Left ventricle myocardium inferior (tissue), 1 donor: ENCODE measurements at regions not wholly inside any gene's neighbourhood (a gene's known extent, or its start where the extent isn't known, plus 50 kb on each side); places are given as distances from the start of the nearest gene placed in this dataset.

ENCODE experiments used
- DNase-seq: peaks from one replicate; pipeline ENCODE4 v3.0.0-alpha.2; 2020
- H3K27ac ChIP-seq: fragments of 200-600 bp; replicated peaks from 2 replicates; pipeline ENCODE4 v1.8.0; 2021
- H3K27me3 ChIP-seq: fragments of 200-600 bp; 2 replicates; pipeline ENCODE4 v1.8.0; 2021; ENCODE audit warnings: low read depth
- H3K36me3 ChIP-seq: fragments of 200-600 bp; 2 replicates; pipeline ENCODE4 v1.8.0; 2021
- H3K4me1 ChIP-seq: fragments of 200-600 bp; 2 replicates; pipeline ENCODE4 v1.8.0; 2021
- H3K4me3 ChIP-seq: fragments of 200-600 bp; 2 replicates; pipeline ENCODE4 v1.8.0; 2021; ENCODE audit warnings: mild to moderate bottlenecking, moderate library complexity
- H3K9me3 ChIP-seq: fragments of 200-600 bp; replicated peaks from 2 replicates; pipeline ENCODE4 v1.8.0; 2021
- intact Hi-C: fragments of 100-400 bp; cut with micrococcal nuclease; formaldehyde crosslinking; loops from one replicate; pipeline ENCODE4 v1.11.0; 2022
- TF ChIP-seq, protein P1 (sequence below): fragments of 200-600 bp; IDR thresholded peaks from 2 replicates; pipeline ENCODE4 v1.8.0; 2021; ENCODE audit warnings: antibody characterized with exemption, mild to moderate bottlenecking, borderline replicate concordance
- donor health status: DM: no; HTN: yes; CAD: no; lungs with severe emphysema.

DNA sequence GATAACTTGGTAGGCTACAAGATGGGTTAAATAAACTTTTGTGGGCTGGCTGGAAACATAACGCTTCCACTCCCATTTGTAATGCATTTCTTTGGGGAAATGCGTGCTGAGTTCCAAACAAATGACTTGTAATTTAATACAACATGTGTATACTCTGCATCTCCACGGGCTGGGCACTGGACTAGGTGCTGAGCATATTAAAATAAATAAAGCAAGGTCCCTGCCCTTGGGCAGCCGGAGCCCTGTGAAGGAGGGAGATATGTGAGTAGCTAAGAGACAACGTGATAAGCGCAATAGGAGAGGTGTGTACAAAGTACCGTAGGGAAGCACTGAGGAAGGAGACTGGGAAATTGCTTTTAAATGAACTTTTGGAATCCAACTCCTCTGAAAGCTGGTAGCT is 147.2 kb upstream of the RBPJ start:
- Histone ChIP-seq H3K36me3 (no peaks in the 10 kb centered on the region), H3K4me1 (peaks cover 9% of the 10 kb centered on the region), H3K4me3 (no peak overlapping the region), H3K27ac (no peak overlapping the region), H3K9me3 (no peaks in the 10 kb centered on the region), H3K27me3 (peaks cover 56% of the 10 kb centered on the region)
- no peak for DNase-seq
- intact Hi-C loops = no loop called here
- TF ChIP-seq, protein P1, sequence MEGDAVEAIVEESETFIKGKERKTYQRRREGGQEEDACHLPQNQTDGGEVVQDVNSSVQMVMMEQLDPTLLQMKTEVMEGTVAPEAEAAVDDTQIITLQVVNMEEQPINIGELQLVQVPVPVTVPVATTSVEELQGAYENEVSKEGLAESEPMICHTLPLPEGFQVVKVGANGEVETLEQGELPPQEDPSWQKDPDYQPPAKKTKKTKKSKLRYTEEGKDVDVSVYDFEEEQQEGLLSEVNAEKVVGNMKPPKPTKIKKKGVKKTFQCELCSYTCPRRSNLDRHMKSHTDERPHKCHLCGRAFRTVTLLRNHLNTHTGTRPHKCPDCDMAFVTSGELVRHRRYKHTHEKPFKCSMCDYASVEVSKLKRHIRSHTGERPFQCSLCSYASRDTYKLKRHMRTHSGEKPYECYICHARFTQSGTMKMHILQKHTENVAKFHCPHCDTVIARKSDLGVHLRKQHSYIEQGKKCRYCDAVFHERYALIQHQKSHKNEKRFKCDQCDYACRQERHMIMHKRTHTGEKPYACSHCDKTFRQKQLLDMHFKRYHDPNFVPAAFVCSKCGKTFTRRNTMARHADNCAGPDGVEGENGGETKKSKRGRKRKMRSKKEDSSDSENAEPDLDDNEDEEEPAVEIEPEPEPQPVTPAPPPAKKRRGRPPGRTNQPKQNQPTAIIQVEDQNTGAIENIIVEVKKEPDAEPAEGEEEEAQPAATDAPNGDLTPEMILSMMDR = no peak

DNA sequence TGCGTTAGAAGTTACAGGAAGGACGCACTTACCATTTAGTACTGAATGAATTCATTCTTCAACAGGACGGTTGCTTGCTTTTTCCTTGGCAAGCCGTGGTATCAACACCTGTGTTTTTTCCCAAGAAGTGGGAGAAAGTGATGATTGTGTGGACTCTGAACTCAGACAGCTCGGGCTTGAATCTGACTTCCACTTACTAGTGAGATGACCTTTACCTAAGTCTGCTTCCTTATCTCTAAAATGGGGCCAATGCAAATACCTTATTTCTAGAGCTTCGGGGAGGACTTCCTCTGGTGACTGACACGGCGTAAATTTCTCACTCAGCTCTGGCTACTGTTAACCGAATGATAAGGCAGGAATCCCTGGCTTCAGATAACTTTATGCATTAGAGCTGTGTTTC is 146.8 kb upstream of the RBPJ start:
- no peaks in the 10 kb centered on the region for H3K36me3 ChIP-seq

DNA sequence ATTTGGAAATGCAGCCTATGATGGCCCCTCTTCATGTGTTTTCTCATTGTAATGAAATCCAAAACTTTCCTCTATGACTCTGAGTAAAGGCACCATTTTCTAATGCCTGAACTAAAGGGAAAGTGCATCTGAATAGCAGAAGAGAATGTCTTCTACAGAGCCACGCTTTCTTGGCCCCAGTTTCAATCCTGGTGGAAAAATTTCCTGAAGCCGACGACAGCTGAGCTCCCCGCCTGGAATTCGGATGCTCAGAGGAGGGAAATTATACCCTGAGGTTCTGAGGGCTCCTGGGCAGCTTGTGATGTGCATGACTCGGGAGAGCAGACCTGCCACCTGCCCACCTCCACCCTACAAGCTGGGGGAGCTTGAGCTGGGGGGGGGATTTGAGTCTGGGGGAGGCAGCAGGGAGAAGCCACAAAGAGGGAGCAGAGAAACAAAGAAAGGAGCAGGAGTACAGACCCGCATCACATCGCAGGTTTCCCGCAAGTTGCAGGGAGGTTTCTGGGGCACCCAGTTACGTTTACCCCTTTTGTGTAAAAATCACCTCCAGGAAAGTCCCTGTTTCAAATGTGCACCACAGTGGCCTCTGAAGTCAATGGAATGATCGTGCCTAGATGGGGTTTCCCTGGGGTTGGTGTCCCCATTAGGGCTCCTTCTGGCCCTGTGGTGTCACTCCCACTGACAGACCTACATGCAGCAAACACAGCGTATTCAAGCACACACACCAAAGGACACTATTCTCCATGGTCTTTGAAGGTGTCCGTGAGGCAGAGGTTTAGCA is 145.6 kb upstream of the RBPJ start:
- no peak overlapping the region for H3K27ac ChIP-seq
- DNase-seq = no peak

More for the DNA sequence above, 146.8 kb upstream of the RBPJ start:
- no peaks in the 10 kb centered on the region for H3K9me3 ChIP-seq
- H3K27me3 ChIP-seq = peaks cover 56% of the 10 kb centered on the region
- peaks cover 9% of the 10 kb centered on the region for H3K4me1 ChIP-seq
- no peak overlapping the region for H3K27ac ChIP-seq
- DNase-seq = no peak
- intact Hi-C loops = no loop called here
- no peak overlapping the region for H3K4me3 ChIP-seq
- TF ChIP-seq, protein P1 = no peak

DNA sequence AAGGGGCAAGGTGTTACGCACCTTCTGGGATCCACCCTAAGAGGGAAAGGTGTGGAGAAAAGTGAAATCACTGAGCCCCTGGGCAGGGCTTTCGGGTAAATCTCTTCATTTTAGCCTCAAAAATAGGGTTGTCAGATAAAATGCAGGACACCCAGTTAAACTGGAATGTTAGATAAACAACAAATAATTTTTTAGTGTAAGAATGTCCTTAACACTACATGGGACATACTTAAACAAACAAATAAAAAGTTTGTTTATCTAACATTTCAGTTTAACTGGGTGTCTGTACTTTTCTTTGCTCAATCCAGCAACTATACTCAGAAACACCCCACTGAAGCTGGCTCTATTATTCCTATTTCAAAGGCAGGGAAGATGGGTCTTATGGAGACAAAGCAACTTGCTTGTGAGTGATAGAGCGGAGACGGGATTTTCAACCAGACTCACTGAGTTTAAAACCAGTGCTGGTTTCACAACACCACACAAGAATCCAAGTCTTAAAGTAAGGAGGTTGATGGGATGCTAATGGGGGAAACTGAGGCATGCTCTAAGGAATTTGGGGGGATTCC is 144.8 kb upstream of the RBPJ start:
- H3K27me3 ChIP-seq = peaks cover 48% of the 10 kb centered on the region
- peaks cover 6% of the 10 kb centered on the region for H3K9me3 ChIP-seq
- intact Hi-C loops = no loop called here
- TF ChIP-seq, protein P1 = no peak
- H3K27ac ChIP-seq = no peak overlapping the region
- H3K4me3 ChIP-seq = no peak overlapping the region
- no peaks in the 10 kb centered on the region for H3K36me3 ChIP-seq
- H3K4me1 ChIP-seq = peaks cover 9% of the 10 kb centered on the region
- no peak for DNase-seq

More for the DNA sequence above, 145.6 kb upstream of the RBPJ start:
- Histone ChIP-seq H3K4me3 (no peak overlapping the region), H3K27me3 (peaks cover 56% of the 10 kb centered on the region), H3K4me1 (peaks cover 9% of the 10 kb centered on the region), H3K9me3 (peaks cover 2% of the 10 kb centered on the region), H3K36me3 (no peaks in the 10 kb centered on the region)
- intact Hi-C loops = no loop called here
- TF ChIP-seq, protein P1 = no peak

DNA sequence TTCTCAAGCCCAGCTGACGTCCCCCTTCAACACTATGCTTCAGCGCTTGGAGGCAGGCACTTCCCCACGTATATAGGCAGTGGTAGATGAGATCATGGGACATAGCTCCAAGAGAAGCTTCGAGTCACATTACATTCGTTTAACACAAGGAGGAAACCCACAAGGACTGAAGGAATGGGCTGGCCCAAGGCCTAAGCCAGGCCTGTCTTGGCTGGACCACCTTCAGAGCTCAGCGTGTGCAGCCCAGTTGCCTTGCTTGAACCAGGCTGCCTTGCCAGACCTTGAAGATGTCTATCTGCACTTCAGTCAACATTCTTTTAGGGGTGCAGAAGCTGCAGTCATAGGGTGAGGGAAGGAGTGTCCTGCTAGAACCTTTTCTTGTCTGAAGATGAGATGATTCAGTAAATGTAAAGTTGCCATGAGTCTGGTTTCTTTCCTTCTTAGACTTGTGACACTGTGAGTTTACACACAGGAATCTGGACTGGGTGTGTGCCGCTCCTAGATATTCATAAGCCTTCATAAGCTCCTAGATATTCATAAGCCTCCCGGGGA is 144.1 kb upstream of the RBPJ start:
- Histone ChIP-seq H3K9me3 (peaks cover 6% of the 10 kb centered on the region), H3K36me3 (no peaks in the 10 kb centered on the region), H3K4me3 (no peak overlapping the region), H3K4me1 (peaks cover 9% of the 10 kb centered on the region), H3K27ac (no peak overlapping the region), H3K27me3 (peaks cover 41% of the 10 kb centered on the region)
- no peak for DNase-seq
- intact Hi-C loops = no loop called here
- TF ChIP-seq, protein P1 = no peak
